Caco-2 (cell line): ENCODE measurements at regions not wholly inside any gene's neighbourhood (a gene's known extent, or its start where the extent isn't known, plus 50 kb on each side); places are given as distances from the start of the nearest gene placed in this dataset.

Experiments
- BruUV-seq: library from RNA; stranded (reverse); fragments of 400-500 nt; replicated peaks from 2 replicates; lab custom pipeline; 2021; lab: Mats Ljungman, UMichigan
- CTCF ChIA-PET: fragments of 300-600 bp; sonication (Branson Sonifier 250); formaldehyde crosslinking; loops from one replicate; lab custom pipeline; 2022; ENCODE audit warnings: antibody characterized with exemption; lab: Charles Lee
- POLR2A ChIA-PET: fragments of 300-600 bp; sonication (Branson Sonifier 250); formaldehyde crosslinking; loops from one replicate; lab custom pipeline; 2022; ENCODE audit warnings: antibody characterized with exemption; lab: Charles Lee
- DNase-seq, 2 experiments: peaks; one replicate each; pipeline versions ENCODE4 v3.0.0 to v3.0.0-alpha.2; 2020 to 2022
- H3K27me3 ChIP-seq: replicated peaks from 2 replicates; pipeline ENCODE4 v1.6.0; 2011; ENCODE audit warnings: low read length; ENCODE audit not compliant: control insufficient read depth, insufficient read depth
- H3K36me3 ChIP-seq: 2 replicates; pipeline ENCODE4 v1.5.1; 2011; ENCODE audit warnings: low read length; ENCODE audit not compliant: control insufficient read depth, insufficient read depth
- H3K4me1 ChIP-seq: fragments of 250-450 bp; sonication (Bioruptor Pico); 2 replicates; pipeline ENCODE4 v1.5.1; 2020; ENCODE audit warnings: mild to moderate bottlenecking
- H3K4me3 ChIP-seq: 2 replicates; pipeline ENCODE4 v1.5.1; 2011; ENCODE audit warnings: low read depth, mild to moderate bottlenecking, control low read depth, low read length
- H3K9me3 ChIP-seq: fragments of 250-450 bp; sonication (Bioruptor Pico); 2 replicates; pipeline ENCODE4 v1.5.1; 2020; ENCODE audit warnings: mild to moderate bottlenecking, moderate library complexity
- H3K27ac Mint-ChIP-seq: one replicate; pipeline ENCODE4 v1.8.0; 2022; ENCODE audit warnings: mixed read lengths; ENCODE audit not compliant: unreplicated experiment
- H3K27me3 Mint-ChIP-seq: one replicate; pipeline ENCODE4 v1.8.0; 2022; ENCODE audit warnings: mixed read lengths; ENCODE audit not compliant: insufficient read depth, unreplicated experiment
- H3K36me3 Mint-ChIP-seq: one replicate; pipeline ENCODE4 v1.8.0; 2022; ENCODE audit warnings: mild to moderate bottlenecking, mixed read lengths; ENCODE audit not compliant: insufficient read depth, unreplicated experiment
- H3K4me1 Mint-ChIP-seq: one replicate; pipeline ENCODE4 v1.8.0; 2022; ENCODE audit warnings: low read depth, mixed read lengths; ENCODE audit not compliant: unreplicated experiment
- H3K4me3 Mint-ChIP-seq: one replicate; pipeline ENCODE4 v1.8.0; 2022; ENCODE audit warnings: mild to moderate bottlenecking, moderate library complexity, mixed read lengths; ENCODE audit not compliant: unreplicated experiment
- H3K9me3 Mint-ChIP-seq: one replicate; pipeline ENCODE4 v1.8.0; 2022; ENCODE audit warnings: mixed read lengths; ENCODE audit not compliant: unreplicated experiment
- CTCF ChIP-seq, 2 experiments: fragments of 200-600 bp in 1 of 2; IDR thresholded peaks; 1 replicate in 1 of 2; 2 replicates in 1 of 2; pipeline versions ENCODE4 v1.5.1 to v1.8.0; 2011 to 2022; ENCODE audit warnings: antibody characterized with exemption in 1 of 2, control low read depth in 1 of 2, inconsistent platforms in 1 of 2, low read depth in 1 of 2, low read length in 1 of 2, mild to moderate bottlenecking in 1 of 2, moderate library complexity in 1 of 2; ENCODE audit not compliant: insufficient read depth in 1 of 2, severe bottlenecking in 1 of 2, unreplicated experiment in 1 of 2
- intact Hi-C: fragments of 100-400 bp; cut with micrococcal nuclease; formaldehyde crosslinking; loops from one replicate; pipeline ENCODE4 v1.10.0; 2022; ENCODE audit not compliant: unreplicated experiment

GRCh38 chr3:5840056-5840455, 652.5 kb downstream of the EDEM1 start:
- no peak for DNase-seq
- TF ChIP-seq CTCF (IDR thresholded peaks at IDR 0.05; ENCODE audit: insufficient read depth in 1 of 2, low read depth in 1 of 2, low read length in 1 of 2, severe bottlenecking in 1 of 2, unreplicated experiment in 1 of 2): no peak
- intact Hi-C loops: no loop called here
- Histone ChIP-seq H3K4me1 (no peaks in the 10 kb centered on the region), H3K27me3 (no peaks in the 10 kb centered on the region), H3K9me3 (no peaks in the 10 kb centered on the region), H3K4me3 (no peak overlapping the region), H3K36me3 (no peaks in the 10 kb centered on the region)
- Mint-ChIP-seq H3K27me3 (no peaks in the 10 kb centered on the region), H3K4me3 (no peak overlapping the region), H3K4me1 (no peaks in the 10 kb centered on the region), H3K36me3 (no peaks in the 10 kb centered on the region), H3K27ac (no peak overlapping the region), H3K9me3 (no peaks in the 10 kb centered on the region)
- ChIA-PET POLR2A (no interaction called here), CTCF (no interaction called here)
- no TSS peak for BruUV-seq

- no peaks in the 10 kb centered on the region for H3K9me3 ChIP-seq
- no TSS peak for BruUV-seq
- DNase-seq: no peak
- Mint-ChIP-seq H3K27me3 (no peaks in the 10 kb centered on the region), H3K9me3 (no peaks in the 10 kb centered on the region), H3K27ac (no peak overlapping the region), H3K4me3 (no peak overlapping the region), H3K36me3 (no peaks in the 10 kb centered on the region), H3K4me1 (no peaks in the 10 kb centered on the region)
- H3K4me3 ChIP-seq: no peak overlapping the region
- intact Hi-C loops: no loop called here
- H3K27me3 ChIP-seq: no peaks in the 10 kb centered on the region
- H3K36me3 ChIP-seq: no peaks in the 10 kb centered on the region
- CTCF ChIA-PET: no interaction called here
- POLR2A ChIA-PET: no interaction called here
- H3K4me1 ChIP-seq: no peaks in the 10 kb centered on the region
- no peak for TF ChIP-seq CTCF (IDR thresholded peaks at IDR 0.05; ENCODE audit: insufficient read depth in 1 of 2, low read depth in 1 of 2, low read length in 1 of 2, severe bottlenecking in 1 of 2, unreplicated experiment in 1 of 2)
These were observed 654.1 kb downstream of the EDEM1 start for GRCh38 chr3:5841599-5841998.

- CTCF ChIA-PET: no interaction called here
- no peak overlapping the region for H3K27ac Mint-ChIP-seq
- H3K27me3 Mint-ChIP-seq: no peaks in the 10 kb centered on the region
- Histone ChIP-seq H3K36me3 (no peaks in the 10 kb centered on the region), H3K9me3 (no peaks in the 10 kb centered on the region), H3K27me3 (no peaks in the 10 kb centered on the region), H3K4me1 (no peaks in the 10 kb centered on the region), H3K4me3 (no peak overlapping the region)
- intact Hi-C loops: no loop called here
- POLR2A ChIA-PET: no interaction called here
- H3K4me3 Mint-ChIP-seq: no peak overlapping the region
- H3K9me3 Mint-ChIP-seq: no peaks in the 10 kb centered on the region
- DNase-seq: no peak
- no peak for TF ChIP-seq CTCF (IDR thresholded peaks at IDR 0.05; ENCODE audit: insufficient read depth in 1 of 2, low read depth in 1 of 2, low read length in 1 of 2, severe bottlenecking in 1 of 2, unreplicated experiment in 1 of 2)
- H3K36me3 Mint-ChIP-seq: no peaks in the 10 kb centered on the region
- BruUV-seq: no TSS peak
- no peaks in the 10 kb centered on the region for H3K4me1 Mint-ChIP-seq
These were observed 658.8 kb downstream of the EDEM1 start for GRCh38 chr3:5846261-5846660.
